ENCODE measurements at regions not wholly inside any gene's neighbourhood (a gene's known extent, or its start where the extent isn't known, plus 50 kb on each side); places are given as distances from the start of the nearest gene placed in this dataset.

DNA sequence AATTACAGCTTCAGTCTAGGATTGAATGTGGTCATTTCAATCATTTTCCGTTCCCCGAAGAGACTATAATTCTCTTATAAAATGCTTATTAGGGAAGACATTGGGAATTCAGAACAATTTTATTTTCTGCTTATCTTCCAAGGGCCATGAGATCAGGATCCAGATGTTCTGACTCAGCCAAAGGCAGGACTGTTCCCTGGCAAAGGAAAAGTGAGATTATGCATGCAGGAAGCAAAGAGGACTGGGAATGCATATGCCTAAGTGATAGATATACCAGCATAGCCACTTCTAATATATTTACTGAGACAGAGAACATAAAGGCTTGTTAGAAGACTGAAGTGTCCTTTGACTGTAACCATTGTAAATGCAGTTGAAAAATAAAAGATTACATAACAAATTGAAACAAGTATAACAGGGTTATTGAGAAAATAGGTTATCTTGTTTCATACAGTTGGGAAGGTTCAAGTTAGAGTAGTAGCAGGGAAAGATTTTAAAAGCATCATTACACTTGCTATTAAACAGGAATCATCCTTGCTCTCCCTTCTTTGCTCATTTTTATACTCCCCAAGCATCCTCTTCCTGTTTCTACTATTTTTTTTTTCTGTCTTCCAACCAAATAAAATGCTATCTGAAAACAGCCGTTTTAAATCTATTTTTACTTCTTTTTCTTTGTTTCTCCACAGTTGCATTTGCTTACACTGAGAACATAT is 439.6 kb upstream of the ADAMTS5 start:
- DNase-seq, result peak; percentile 20

DNA sequence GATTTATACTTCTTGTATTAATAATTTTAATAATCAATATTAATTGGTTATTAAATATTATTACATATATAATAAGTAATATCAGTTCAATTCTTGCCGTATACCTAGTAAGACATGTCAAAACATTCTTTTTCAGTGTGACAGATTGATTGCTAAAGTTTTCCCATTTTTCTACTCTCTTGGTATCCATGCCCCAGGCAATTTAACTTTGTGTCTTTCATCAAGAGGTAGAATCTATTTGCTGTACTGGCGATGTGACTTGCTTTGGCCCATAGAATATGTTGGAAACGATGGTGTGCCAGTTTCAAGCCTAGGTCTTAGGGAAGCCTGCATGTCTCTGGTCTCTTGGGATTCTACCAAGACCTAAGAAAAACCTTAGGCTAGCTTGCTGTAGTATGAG is 436.1 kb upstream of the ADAMTS5 start:
- DNase-seq, result no peak

DNA sequence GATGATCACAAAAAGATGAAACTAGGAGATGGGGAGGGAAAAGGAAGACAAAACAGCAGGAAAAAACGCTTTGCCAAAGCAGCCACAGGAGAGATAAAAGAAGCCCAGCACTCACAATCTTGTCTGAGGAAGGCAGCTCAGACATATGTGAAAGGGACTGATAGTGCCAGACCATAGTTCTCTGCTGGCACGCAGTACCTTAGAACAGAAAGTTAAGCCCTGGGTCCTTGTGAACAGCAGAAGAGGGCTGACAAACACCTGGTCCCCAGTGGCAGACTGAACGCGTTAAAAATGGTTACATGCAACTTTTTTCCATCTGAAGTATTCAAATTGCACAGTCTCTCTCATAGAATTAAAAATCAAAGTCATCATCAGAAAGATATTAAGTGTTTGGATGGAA is 433.2 kb upstream of the ADAMTS5 start:
- DNase-seq, result no peak

DNA sequence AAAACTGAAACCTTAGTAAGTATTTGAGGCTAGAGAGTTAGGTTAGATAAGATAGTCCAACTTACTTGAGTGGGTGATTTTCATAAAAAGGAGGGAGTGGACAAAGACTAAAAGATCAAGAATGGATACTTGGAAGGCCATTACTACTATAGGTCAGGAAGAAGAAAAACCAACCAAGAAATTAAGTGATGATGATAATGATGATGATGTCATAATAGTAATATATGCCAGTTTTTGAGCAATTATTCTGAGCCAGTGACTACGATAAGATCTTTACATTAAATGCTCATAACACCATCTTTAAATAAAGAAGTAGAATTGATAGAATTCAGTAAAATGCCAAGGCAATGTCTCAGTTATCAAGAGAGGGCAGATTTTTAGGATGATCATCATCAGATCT is 430.7 kb upstream of the ADAMTS5 start:
- no peak for DNase-seq

DNA sequence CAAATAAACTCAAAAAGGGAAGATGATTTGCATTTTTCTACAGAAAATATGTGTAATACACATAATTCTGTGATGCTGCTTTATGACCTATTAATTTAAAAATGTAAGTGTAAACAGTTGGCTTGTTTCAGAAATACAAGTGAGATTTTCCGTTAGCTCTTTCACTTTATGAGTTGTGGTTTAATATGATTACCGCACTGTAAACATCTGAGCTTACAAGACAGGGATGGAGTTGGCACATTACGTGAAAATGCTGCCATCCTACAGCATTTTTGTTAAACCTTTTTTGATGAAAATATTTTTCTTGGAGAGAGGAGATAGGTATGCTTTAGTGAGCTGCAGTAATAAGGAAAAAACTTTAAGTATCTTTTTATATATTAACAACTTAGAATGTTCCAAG is 426.8 kb upstream of the ADAMTS5 start:
- peak; percentile 33 for DNase-seq

DNA sequence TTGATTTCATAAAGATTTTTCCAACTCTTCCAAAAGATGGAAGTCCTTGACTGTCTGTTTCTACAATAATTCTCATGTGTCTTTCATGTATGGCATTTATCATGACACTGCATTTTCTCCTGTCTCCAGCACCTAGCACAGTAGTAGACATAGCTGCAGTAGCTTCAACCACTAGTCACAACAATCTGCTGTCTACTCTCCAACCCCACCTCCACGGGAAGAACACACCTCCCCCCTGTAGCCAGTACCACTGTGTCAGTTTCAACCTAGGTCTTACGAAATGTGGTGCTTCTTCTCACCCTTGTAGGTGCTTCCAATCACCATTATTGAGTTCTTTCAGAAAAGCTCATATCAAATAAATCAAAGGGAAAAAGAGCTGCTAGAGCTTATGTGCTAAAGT is 425.1 kb upstream of the ADAMTS5 start:
- no peak for DNase-seq

DNA sequence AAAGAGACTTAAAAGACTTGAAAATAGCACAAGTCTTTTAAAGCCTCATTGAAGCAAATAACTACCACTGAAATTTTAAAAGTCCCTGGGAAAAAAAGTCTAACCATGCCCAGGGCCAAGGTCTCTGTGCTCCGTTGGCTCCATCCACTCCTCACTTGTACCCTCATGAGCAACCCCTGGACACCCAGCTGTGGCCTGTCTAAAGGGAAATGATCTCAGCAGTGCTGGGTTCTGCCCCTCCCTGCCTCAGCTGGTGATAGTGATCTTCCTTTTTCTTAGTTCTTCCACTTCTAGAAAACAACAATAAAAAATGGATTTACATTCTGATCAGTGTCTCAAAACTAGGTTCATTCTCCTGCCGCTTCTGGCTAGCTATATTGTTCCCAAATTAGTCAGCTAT is 423.5 kb upstream of the ADAMTS5 start:
- DNase-seq, result no peak

DNA sequence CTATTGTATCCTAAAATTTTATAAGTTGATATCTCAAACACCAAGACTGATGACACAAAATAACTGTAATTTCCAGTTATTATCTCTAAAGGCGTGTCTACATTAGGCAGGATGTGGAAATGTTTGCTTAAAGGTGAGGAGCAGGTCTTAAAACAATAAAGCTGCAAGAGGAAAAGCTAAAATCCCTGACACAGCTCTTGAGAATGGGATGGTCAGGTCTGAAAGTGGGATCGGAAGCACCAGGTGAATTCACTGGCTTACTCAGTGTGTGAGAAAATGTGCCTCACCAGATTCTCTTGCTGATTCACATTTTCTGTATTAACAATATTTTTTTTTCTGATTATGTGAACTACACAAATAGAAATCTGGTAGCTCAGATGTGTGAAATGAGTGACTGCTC is 421.9 kb upstream of the ADAMTS5 start:
- no peak for DNase-seq

DNA sequence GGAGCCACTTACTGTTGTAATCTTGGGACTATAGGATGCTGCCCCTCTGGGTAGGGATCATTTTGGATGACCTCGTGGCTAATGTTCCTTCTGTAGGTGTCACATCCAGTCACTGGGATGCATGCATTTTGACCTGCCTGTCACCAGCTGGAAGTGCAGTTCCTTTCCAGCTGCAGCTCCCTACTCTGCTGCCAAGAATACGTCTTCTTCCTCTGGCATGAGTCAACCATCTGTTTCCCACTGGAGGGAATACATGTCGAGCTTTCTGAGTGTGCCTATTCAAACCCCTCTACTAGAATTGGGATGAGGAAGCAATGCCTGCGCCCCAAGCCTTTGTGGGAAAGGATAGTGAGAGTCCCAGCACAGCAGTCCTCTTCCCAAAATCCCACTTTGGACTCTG is 415.5 kb upstream of the ADAMTS5 start:
- DNase-seq, result no peak

DNA sequence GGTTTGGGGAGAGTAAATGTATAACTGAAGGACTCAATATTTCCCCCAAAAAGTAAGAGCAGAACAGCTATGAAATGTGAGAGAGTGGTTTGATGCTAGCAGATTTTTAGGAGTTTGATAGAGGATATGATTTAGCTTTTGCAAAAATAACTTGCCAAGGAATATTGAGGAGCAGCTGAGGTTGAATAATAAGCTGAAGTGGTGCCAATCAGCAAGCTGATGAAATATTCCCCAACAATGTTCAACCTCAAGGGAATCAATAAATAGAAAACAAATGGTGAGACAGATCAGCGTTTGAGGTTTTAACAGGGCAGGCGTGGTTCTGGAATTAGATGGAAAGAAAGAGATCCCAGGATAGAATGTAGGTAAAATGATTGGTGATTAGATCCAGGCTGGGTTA is 413.4 kb upstream of the ADAMTS5 start:
- DNase-seq, result peak; percentile 35

DNA sequence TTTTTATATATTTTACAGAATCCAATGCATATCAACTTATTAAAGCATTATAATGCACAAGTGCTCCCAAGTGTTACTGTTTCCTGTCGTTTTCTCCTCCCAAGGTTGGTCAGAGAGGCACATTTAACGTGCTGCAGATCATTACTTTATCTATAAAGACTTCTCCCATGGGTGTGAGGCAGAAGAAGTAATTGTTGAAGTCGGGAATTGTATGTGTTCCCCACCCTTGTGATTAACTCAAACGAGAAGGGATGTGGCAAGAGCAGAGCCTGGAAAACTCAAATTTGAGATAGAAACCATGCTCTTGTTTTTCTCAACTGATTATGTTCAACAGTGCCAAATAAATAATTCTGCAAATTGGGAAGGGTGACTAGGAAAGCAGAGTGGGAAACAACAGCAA is 412.5 kb upstream of the ADAMTS5 start:
- no peak for DNase-seq

DNA sequence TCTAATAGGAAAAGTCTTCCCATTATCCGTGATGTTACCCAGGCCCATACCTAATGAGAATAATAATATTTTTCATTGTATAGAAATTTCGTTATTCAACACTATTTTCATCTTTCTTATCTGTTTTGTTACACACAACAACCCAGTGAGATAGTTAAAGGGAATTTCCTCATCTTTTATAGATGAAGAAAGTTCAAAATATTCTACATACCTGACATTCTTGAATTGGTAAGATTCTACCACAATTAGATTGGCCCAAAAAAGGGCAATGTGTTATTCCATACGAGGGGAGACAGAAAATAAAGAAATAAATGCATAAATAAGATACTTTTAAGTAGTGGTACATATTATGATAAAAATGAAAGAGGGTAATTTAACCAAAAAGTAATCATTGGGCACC is 405.5 kb upstream of the ADAMTS5 start:
- no peak for DNase-seq

DNA sequence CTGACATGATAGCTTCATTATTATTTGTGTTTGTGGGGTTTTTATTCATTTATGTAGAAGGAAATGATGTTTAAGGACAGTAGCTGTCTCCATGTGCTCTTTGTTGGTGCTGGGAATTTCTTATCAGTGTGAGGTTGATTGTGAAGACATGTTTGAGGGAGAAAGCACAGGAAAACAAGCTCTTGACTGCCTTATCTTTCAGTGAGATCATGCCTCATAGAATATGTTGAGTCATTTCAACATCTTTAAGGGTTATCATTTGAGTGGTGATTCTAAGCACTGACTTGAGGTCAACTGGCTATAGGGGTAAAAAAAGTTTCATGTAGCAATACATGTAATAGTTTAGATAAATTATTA is 405.1 kb upstream of the ADAMTS5 start:
- peak; percentile 41 for DNase-seq

DNA sequence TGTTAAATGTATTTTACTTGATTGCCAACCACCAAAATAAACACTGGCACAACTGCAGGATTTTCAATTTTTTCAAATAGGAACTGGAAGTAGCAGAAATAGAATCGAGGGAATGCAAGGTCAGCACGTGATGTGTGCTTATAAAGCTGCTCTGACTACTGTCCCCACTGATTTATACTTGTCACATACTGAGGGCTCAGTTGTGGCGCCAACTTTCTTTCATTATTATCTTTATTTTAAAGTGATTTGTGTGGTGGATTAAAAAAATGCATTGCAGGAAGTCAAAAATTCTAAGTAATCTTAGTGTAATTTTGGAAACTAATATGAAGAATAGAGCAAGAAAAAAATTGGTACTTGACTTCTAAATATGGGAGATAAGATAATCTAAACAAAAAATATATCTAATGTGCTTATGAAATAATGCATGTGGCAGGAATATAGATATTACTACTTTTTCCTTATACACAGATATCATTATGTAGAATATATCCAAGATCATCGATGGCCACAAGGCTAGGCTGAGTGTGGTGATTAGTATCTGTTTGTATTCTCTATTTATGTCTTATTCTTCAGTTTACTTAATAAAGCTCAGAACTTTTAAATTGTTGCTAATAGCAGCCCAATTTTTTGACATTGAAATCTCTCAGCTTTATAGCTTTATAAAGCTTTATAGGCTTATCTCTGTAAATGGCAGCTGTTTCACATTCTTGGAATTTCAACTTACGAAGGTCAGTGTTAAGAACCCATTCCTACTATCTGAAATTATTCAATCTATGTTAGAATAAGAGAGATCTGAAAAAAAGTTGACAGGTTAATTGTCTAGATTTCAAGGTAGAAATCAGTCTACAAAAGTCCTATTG is 404.5 kb upstream of the ADAMTS5 start:
- peak; percentile 22 for DNase-seq

DNA sequence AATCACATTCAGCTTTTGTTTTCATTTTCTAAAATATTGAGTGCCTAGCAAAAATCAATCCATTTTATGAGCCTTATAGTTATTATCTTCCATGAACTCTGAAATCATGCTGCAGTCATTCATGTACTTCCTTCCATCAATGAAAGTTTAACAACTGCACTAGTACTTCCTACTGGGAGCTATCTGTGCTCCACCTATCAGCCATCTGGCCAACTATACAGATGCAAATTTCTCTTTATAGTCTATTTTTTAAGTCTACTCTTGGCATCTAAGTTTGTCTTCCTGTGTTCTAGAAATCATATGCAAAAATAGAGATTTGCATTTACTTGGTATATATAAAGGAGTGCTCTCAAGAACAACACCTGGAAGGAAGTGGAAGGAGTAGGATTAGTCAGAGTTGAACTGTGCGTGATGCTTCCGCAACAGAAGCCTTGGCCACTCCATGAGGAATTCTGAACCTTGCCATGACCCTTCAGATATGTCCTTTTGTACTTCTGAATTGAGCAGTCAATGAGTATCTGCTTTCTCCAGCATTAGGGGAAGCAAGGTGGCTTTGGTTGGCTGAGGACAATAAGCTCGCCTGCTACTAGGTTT is 403.2 kb upstream of the ADAMTS5 start:
- DNase-seq, result no peak

DNA sequence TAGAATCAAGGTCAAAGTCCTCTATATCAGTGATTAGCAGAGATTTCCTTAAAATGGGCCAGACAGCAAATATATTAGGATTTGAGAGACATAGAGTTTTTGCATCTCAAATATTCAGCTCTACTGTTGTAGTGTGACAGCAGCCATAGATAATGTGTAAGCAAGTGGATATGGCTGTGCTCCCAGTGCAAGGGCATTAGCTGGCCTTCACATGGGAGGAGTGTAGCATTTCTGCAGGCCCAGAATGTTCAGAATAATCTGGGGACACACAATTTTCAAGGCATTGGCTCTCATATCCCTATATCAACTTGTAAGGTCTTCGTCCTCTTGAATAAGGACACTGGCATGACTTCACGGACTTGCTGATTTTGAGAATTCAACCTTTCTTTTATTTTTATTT is 402.3 kb upstream of the ADAMTS5 start:
- no peak for DNase-seq

DNA sequence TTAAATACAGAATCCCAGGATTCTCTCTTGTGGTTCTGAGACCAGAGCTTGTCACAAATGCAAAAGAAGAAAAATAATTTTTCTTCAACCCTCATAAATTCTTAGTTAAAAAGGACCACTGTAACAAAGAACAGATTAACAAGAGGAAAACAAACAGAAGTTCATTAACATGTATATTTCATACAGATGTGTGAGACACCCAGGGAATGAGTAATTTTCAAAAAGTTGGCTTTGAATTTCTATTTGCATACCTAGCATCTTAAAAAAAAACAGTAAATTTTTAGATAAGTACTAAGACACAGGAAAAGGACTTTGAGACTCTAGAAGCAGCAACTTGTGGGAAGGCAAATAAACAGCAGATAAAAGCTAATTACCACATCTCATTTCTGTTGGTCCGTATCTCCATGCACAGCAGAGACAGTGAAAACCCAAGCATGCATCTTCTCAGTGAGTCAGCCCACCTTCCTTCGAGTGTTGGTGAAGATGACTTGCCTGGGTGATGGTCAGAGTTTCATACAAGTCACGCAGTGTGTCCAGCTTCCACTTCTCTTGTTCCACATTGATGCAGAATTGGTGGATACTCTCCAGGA is 399.9 kb upstream of the ADAMTS5 start:
- DNase-seq, result no peak

DNA sequence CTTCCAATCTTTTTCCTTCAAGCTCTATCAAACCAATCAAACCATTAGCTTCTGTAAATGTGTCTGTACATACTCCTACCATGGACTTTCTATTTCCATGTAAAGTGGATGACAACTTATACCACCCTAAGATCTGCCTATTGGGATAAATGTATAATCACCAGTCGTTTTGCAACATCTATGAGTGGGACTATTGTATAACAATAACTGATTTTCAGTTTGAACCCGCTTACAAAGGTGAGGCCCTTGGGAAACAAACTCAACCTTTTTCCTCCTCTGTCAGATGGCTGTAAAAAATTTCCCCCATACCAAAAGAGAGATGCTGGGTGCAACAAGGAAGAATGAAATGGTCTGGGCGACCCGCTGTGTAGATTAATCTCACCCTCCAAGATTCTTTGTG is 399.1 kb upstream of the ADAMTS5 start:
- no peak for DNase-seq

DNA sequence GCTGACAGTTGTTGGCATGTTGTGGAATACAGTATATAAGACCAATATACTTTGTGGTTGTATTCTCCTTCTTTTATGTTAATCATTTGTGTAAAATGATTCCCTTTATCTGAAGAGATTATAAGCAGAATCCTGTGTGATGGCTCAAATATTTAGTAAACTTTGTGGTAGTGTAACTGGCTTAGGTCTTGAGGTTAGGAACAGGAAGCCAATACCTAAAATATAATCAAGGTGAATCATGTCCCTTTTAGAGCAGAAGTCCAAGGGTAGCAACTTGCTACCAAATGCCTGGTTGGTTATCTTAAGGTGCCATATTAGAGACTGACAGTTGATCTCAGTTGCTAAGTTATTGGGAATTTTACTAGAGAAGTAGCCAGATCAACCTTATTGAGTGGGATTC is 398.5 kb upstream of the ADAMTS5 start:
- no peak for DNase-seq

DNA sequence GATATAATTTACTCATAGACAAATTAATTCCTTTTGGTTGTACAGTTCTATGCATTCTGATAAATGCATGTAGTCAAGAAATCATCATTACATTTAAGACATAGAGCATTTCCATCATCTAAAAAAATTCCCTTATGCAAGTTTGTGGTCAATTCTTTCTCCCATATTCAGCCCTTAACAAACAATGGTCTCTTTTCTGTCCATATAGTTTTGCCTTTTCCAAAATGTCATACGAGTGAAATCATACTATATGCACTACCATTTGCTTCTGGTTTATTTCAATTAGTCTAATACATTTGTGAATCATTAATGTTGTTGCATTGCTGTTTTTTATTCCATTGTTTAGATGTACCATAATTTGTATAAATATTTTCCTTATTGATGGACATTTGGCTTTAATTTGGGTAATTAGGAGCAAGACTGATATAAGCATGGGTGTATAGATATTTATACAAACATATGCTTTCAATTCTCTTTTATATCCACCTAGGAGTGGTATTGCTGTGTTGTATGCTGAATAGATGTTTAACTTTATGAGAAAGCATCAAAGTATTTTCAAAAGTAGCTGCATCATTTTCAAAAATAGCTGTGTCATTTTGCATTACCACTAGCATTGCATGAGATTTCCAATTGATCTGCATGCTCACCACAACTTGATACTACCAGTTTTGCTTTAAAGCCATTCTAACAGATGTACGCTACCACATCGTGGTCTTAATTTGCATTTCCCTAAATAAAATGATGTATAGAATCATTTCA is 397.0 kb upstream of the ADAMTS5 start:
- peak; percentile 58 for DNase-seq

DNA sequence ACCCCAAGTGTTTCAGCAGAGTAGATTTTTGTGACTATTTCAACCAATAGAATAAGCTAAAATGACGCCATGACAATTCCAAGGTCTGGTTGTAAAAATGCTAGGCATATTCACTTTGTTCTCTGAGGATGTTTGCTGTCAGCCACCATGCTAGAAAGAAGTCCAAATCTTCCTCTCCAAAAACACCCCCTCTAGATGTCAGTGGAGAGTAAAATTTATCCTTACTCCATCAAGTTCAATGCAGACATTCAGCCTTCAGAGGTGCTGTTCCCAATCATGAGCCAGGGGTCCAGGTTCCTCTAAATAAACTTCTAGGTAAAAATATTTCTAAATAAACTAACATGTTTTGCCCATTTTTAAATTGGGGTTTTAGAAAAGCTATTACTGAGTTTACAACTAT is 395.4 kb upstream of the ADAMTS5 start:
- no peak for DNase-seq

DNA sequence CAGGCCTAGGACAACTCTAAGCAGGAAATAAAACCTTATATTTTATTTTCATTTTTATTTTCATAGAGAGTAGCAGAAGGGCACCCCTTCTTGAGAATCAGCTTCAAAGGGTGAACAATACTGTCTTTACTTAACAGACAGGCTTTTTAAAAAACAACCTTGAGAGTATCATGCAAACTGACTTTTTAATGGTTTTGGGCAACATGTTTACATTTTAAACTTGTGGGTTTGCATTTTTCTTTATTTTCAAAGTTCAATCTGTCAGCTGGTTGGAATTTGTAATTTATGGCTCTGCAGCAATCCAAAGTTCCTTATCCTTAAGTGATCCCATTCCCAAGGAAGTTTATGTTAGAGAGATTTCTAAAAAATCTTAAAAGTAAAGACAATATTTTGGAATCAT is 392.3 kb upstream of the ADAMTS5 start:
- peak; percentile 87 for DNase-seq

DNA sequence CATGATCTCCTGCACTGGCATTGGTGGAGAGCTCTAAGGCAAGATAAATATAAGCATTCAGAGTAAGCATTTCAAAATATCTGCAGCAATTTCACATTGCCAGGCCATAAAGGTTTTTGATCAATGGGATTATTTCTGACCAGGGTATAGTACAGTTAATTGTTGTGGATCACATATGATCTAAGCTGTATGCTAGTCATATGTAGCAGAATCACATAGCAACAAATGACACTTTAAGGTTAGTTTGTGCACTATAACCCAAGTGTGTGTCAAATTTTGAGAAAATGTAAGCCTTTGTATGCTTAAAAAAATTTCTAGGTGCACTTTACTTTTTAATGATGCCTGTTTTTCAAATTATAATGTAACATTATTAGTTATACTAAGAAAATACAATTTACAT is 386.0 kb upstream of the ADAMTS5 start:
- DNase-seq, result no peak
